ENCODE measurements at regions not wholly inside any gene's neighbourhood (a gene's known extent, or its start where the extent isn't known, plus 50 kb on each side); places are given as distances from the start of the nearest gene placed in this dataset.
"Not testable (repeated sequence)": the region's sequence is repeated elsewhere in the genome, so short reads cannot be mapped to it uniquely, and the experiment has no call there.

DNA sequence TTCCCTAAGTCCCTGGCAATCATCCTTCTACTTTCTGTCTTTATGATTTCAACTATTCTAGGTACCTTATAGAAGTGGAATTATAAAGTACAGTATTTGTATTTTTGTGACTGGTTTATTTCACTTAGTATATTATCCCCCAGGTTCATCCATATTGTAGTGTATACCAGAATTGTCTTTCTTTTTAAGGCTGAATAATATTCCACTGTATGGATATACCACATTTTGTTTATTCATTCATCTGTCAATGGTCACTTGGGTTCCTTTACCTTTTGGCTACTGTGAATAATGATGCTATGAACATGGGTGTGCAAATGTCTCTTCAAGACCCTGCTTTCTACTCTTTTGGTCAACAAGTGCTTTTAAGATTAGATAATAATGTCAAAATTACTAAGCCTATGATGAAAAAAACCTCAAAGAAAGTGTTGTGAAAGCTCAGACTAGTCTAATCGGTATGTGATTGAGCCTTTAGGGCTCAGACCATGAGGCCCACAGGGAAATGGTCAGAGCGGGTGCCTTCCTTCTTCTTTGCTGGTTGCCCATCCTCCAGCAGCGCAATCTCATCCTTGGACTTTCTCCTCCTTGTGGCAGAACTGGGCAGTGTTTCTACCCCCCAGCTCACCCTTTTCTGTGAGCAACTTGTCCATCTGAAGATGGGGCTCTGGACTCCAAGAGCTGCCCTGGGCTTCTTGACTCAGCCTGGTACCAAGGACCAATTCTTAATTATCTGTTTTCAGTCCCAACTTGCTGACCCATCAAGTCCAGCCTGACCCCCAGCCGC, 105.4 kb downstream of the TTC8 start:
- intact Hi-C loops (cut with micrococcal nuclease), result no loop called here

DNA sequence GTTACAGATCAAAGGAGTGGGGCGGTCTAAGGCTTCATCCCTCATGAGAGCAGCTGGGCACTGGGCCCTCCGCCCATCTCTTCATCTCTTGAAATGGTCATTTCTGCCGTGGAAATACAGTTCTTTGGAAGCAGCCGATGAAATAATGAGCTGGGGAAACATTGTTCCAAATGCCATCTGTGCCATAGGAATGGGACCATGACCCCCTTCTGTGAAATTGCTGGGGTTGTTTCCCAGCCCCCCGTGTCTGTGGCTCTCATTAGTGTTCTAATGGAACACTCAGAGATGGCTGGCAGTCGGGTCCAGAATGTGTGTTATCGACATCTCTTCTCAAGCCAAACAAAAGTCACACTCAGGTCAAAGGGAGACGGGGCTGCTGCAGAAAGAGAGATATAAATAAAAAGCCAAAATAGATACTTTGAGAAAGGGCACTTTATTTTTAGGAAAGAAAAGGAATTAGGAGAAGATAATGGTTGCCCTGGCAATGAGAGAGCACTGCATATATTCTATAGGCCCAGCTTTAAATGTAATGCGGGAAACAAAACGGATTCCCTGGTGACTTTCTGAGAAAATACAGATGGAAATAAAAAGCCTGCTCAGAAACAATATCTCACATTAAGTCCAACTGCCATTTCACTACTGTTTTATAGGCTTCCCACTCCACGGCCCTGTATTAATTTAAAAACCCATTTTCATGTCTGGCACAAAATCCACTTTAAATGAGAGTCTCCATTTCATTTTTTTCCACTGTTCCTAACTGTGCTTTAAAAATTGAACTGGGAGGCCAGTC, 107.1 kb downstream of the TTC8 start:
- intact Hi-C loops (cut with micrococcal nuclease), result no loop called here

DNA sequence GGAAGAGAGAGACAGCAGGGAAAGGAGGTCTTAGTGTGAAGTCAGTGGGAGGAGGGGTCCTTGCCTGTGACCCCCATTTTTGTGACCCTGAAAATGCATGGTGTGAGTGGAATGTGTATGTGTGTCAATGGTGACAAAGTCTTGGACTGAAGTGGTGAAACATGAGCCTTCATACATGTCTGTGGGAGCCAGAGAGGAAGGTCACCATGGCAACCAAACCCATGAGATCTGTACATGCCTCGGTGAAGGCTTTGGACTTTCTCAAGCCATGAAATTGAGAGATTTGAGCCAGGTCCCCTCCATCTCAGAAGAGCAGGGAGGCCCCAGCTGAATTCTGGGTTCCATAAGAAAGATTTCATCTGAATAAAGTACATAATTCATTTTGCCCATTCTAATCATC, 108.7 kb downstream of the TTC8 start:
- intact Hi-C loops (cut with micrococcal nuclease), result no loop called here

DNA sequence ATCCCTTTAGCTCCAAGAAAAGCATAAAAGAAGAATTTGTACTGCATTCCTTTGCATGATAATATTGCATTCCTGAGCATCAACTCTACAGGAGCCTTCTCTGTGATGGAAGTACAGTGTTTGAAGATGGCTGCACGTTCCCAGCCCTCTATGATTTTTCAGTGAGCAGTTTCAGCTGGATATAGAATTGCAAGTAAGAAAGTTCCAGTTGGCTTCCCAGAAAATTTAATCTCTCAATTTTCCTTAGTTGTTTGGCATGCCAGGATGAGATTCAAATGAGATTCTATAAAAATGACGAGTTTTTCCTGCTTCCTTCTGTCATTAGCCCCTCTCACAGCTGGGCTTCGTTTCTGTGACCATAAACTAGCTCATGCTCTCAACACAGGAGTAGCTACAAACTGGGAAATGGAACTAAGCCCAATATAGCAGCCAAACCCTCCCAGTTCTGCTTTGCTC, 109.9 kb downstream of the TTC8 start:
- intact Hi-C loops (cut with micrococcal nuclease), result no loop called here

DNA sequence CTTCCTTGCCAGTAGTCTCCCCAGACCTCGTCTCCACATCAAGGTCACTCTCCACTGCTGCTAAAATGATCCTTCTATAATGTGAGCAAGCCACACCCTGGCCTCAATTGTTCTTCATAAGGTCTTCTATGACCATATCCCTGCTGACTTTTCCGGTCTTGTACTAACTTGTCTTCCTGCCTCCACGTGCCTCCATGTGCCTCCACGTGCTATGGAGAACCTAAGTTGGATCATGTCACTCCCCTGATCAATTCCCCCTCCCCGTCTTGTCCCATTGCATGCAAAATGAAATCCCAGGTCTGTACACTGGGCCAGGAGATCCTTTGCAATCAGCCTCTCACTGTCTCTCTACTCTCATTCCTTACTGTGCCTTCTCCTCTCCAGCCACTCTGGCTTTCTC, 110.6 kb downstream of the TTC8 start:
- intact Hi-C loops (cut with micrococcal nuclease), result no loop called here

DNA sequence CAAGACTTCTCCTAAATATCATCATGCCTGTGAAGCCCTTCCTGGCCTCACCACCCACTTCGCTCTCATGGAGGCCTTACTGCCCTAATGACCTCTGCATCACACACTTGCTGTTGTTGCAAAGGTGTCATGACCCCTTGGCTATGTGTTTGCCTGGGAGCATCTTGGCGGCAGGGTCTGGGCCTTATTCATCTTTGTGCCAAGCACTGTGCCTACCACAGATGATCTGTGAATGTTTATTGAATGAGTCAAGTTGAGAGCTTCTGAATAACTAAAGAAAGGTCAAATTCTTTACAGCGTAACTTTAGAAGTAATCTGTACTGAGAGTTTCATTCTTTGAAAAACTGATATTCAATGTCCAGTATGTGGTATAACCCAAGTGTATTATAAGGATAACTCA, 113.3 kb downstream of the TTC8 start:
- intact Hi-C loops (cut with micrococcal nuclease), result no loop called here

DNA sequence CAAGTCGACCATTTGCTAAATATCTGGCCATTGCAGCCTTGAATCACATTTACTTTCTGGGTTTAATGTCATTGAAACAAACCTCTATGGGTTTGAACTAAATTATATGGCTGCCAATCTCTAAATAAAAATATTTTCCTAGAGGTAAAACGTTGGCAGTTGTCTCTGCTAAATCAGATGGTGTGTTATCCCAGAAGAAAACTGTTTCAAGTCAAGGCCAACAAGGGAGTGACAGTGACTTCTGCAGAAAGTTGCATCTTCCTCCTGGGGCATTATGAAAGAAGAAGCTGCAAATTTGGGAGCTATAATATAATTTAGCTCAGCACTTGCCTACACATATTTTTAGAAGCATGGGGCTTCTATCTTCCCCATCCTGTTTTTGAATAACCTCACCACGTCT, 116.2 kb downstream of the TTC8 start:
- intact Hi-C loops (cut with micrococcal nuclease), result no loop called here

DNA sequence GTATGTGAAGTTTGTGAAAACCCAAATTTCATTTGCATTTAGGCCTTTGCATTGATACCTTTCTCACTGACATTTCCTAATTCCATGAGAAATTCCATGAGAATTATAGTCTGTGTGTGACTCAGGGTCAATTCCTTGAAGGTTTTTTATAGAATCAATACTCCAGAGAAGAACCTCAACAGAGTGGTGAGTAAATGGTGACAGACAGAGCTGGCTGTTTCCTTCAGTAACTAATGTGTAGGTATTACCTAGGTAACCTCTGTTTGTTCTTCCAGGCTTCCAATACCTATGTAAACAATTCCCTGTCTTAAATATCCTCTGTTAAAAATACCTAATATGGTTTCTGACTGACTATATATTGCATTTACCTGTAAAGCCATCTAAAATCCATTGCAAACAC, 117.0 kb downstream of the TTC8 start:
- intact Hi-C loops (cut with micrococcal nuclease), result no loop called here

DNA sequence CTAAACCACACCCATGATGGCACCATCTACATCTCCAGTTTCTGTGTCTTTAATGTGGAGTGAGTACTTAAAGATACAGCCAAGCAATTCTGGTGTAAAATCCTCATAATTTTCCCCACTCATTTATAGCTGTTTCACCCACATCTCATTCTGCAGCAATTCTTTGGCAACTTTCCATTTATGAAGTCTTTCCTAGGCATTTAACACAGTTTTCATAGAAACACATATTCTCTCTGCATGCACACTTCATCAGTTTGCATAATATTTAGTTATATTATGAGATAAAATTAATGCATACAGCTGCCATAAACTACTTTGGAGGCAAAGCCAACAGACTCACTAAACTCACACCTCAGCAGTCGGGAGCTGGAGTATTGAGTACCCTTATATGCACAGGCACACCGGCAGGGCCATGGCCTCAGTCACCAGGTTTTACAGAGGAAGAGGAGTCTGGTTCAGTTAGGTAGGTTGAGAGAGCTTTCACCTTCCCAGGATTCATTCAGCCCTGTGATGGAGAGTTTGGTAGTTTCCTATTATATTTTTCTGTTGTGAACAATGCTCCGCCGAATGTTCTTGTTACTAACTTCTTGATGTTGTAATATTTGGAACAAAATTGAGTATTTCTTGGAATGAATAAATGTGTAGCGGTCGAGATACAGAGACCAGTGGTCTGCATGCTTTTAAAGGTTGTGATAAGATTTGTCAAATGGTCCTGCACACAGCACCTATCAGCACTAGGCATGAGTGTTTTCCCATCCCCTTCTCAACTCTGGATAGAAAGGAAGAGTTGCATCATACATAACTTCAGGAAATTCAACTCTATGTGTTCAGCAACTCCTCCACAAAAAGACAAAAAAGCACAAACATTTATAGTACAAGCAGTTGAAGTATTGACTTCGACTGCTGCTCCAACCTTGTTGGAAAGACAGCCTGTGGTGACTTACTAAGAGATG, 123.5 kb downstream of the TTC8 start:
- intact Hi-C loops (cut with micrococcal nuclease), result no loop called here

DNA sequence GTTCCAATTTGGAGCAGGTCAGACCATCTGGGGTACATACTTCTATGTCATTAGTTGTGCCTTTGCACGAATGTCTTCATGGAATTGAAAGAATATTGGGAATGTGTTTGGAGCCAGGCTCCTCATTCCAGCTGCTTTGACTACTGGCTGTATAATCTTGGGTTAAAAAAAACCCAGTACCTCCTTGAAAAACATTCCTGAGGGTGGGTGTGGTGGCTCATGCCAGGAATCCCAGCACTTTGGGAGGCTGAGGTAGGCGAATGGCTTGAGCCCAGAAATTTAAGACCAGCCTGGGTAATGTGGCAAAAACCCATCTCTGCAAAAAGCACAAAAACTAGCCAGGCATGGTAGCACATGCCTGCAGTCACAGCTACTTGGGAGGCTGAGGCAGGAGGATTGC, 125.6 kb downstream of the TTC8 start:
- intact Hi-C loops (cut with micrococcal nuclease), result no loop called here

DNA sequence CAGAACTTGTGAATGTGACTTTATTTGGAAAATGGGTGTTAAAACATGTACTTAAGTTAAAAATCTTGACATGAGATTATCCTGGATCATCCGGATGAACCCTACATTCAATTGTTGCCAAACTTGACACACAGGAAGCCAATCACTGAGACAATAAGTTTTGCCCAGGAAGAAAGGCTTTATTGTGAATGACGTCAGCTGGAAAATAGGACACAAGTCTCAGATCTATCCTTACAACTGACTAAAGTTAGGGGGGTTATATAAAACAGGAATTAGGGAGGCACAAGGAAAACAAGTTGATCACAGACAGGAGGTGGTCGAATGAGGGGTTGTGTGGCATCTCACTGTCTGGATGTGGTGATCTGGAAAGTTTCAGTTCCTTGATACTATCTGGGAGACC, 126.9 kb downstream of the TTC8 start:
- intact Hi-C loops (cut with micrococcal nuclease), result no loop called here

DNA sequence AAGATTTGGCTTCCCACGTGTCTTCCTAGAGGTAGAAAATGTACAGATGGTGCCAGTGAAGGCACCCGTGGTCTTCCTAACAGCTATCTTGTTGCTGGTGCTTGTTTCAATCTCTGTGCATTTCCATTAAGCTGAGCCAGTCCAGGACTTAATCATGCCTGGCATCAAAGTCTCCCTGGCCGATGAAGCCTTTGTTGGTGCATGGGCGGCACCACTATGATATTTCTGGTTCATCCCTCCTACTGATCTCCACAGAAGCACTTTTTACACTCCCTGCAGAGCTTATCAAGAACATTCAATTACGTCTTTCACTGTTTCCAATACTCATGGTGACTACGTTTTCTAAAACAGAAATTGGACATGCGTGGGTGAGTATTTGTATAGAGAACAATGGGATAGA, 128.4 kb downstream of the TTC8 start:
- intact Hi-C loops (cut with micrococcal nuclease), result no loop called here

DNA sequence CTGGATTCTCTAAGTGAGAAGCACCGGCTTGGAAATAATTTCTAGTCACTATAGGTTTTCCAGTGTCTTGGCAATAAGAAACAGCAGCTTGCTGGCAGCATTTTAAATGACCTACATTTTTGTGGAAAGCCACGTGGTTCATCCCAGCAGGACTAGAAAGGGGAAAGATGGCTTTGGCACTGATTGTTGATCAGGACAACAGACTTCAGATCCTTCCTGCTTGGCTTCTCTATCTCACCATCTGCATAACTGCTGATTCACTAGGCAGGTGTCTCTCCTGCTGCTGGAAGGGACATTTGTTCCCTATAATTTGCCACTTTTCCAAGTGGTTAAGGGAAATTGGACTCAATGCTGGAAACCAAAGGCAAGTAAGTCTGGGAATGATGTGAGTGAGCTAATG, 131.0 kb downstream of the TTC8 start:
- intact Hi-C loops (cut with micrococcal nuclease), result no loop called here

DNA sequence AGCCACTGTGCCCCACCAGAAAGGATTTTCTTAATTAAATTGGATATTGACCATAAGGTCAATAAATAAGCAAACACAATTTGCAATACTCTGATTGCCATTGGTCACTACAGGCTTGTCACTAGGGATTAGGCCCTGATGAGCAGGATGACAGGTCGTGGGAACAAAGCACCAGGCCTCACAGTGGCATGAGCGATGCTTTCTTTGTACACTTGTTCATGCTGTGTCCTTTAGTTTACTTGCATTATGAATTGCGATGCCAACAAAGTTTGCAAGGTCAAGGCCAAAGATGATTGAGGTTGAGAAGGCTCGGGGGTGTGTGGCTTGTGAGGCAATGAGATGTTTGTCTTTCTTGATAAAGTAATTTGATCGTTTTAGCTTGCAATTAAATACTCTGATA, 136.0 kb downstream of the TTC8 start:
- intact Hi-C loops (cut with micrococcal nuclease), result no loop called here

DNA sequence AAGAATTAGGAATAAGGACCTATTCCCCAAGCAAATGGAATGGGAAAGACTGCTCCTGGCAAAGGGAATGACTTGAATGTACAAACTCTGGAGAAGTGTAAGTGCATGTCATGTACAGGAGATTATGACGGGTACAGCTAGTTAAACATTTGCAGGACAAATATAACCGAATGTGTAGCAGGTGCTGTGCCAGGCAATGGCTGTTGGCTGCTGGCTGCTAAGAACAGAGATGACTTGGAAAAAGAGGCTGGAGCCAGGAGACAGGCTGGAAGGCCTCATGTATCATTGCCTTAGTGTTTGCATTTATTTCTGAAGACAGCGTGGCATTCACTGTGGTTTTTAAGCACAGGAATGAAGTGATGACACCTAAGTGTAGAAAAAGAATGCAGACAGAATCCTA, 136.8 kb downstream of the TTC8 start:
- intact Hi-C loops (cut with micrococcal nuclease), result no loop called here

DNA sequence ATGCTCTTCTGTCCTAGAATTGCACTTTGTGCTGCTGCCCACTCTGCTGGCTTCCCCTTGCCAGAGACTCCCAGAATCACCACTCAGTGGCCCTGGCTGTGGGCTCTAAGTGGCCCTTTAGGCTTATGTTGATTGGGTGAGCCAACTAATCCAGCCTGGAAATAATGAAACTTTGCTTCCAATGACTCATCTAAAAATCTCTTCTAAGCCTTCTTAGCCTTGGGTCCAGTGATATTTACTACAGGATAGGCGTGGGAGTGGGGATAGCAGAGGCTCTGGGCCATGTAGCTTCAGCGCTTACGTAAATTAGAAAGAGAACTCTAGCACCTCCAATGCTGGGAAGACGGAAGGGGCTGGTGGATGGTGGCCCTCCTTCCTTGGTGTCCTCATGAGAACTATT, 137.9 kb downstream of the TTC8 start:
- intact Hi-C loops (cut with micrococcal nuclease), result no loop called here

DNA sequence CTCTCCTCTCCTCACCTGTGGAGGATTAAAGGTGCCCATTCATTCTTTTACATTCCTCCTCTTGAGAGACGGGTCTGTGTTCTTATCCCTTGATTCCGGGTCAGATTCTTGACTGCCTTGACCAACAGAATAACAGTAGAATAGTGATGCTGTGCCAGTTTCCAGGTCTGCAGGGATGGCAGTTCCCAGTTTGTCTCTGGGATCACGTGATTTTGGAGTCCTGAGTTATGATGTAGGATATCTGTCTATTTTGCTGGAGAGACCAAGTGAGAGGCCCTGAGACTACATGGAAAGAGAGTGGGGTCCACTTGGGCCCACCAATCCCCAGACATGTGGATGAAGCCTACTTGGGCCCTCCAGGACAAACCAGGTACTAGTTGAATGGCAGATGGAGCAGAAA, 142.8 kb downstream of the TTC8 start:
- intact Hi-C loops (cut with micrococcal nuclease), result no loop called here

DNA sequence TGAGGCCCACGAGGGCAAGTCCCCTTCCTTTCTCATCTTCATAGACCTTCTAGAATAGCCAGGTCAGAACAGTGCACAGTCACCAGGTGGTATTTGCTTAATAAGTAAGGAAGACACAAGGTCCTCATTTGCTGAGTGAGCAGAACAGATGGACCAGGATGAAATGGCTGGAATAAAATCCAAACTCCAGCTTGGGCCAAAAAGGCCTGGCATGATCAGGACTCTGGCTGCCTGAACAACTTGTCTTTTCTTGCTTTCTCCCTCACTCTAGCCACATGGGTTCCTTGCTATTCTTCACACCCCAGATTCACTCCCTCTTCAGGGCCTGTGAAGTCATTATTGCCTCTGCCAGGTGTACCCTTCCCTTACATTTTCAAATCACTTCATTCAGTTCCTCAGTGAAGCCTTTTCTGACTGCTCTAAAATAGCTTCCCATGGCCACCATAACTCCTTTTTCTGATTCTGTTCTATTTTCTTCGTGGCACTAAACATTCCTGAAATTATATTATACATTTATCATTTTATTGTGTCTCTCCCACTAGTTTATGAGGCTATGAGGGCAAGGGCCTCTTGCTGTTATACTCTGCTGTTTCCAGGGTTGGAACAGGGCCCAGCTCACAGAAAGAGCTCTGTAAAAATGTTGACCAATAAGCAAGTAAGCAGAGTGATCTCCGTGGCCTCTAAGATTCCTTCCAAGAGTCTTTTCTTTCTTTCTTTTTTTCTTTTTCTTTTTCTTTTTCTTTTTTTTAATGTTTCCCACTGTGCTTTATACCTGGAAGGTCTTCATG, 150.8 kb downstream of the TTC8 start:
- intact Hi-C loops (cut with micrococcal nuclease), result no loop called here

DNA sequence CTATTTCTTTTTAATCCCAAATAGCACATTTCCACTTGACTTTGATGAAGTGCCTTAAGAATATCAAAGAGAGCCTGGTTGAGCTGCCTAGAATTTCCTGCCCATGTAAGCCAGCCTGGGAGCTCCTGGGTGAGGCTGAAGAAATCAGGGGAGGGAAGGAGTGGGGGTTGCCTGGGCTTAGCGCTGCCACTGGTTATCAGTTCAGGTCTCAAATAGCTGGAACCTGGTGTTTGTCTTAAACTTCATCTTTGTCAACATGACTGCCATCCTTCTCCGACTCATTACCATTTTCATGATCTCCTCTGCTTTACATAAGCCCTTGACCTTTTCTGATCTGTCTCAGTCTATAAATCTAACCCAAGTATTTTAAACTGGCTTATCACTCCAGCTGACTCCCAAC, 151.5 kb downstream of the TTC8 start:
- intact Hi-C loops (cut with micrococcal nuclease), result no loop called here

DNA sequence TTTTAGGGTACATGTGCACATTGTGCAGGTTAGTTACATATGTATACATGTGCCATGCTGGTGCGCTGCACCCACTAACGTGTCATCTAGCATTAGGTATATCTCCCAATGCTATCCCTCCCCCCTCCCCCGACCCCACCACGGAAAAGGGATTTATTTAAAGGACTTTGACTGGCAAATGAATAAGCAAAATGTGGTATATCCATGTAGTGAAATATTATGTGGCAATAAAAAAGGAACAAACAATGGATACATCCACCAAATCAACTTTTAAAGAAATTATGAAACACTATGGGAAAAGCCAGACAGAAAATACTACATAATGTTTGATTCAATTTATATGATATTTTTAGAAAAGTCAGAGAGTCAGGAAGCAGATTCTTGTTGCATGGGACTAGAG, 156.5 kb downstream of the TTC8 start:
- intact Hi-C loops (cut with micrococcal nuclease), result not testable (repeated sequence)

DNA sequence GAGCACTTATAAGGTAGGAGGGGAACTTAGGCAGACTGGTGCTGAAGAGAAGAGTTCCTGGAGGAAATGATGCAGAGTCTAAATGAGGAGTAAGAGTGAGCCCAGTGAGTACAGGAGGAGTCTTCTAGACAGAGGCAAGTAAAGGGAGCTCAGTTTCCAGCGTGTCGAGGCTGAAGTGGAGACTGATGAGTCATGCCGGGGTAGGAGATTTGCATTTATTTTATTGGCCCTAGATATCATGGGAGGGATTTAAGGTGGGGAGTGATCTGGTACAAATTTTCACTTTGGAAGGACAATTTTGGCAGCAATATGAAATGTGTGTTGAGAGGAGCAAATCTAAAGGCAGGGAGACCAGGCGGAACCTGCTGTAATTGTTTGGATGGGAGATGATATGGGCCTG, 157.5 kb downstream of the TTC8 start:
- intact Hi-C loops (cut with micrococcal nuclease), result no loop called here
